ENCODE measurements at regions not wholly inside any gene's neighbourhood (a gene's known extent, or its start where the extent isn't known, plus 50 kb on each side); places are given as distances from the start of the nearest gene placed in this dataset.

DNA sequence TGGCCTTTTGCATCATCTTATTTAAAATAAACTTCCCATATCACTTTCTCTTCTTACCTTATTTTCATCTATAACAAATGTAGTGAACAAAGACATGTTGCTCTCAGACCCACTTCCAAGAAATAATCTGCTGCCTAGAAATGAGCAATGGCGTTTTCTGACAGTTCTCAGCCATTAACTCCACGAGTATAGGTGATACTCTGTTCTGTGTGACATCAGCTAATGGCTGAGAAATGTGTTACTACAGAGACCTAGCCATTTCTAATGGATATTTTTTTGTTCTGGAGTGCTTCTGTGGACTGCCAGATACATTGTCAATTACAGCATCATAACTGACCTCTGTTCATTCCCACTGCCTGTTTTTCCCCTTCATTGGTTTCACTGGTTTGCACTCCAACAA, 67.8 kb downstream of the CCDC59 start:
- TF ChIP-seq CTCF (conservative IDR thresholded peaks at IDR 0.05) (no peak), ZFX (IDR thresholded peaks at IDR 0.05) (no peak)

Data from C4-2B (cell line).